Stimulated activated CD8-positive, alpha-beta memory T cell treated with anti-CD3 and anti-CD28 coated beads, Interleukin-15, amount 100 ng/mL, for 48 hours (primary cell): ENCODE measurements at regions not wholly inside any gene's neighbourhood (a gene's known extent, or its start where the extent isn't known, plus 50 kb on each side); places are given as distances from the start of the nearest gene placed in this dataset.
A peak's percentile ranks its signal among the peaks of the same experiment; 100 is the strongest.

Experiments
- DNase-seq, 2 donors: peaks; one replicate each; pipeline ENCODE4 v3.0.0-alpha.2; 2020; ENCODE audit warnings: low read depth in 2 of 2

DNA sequence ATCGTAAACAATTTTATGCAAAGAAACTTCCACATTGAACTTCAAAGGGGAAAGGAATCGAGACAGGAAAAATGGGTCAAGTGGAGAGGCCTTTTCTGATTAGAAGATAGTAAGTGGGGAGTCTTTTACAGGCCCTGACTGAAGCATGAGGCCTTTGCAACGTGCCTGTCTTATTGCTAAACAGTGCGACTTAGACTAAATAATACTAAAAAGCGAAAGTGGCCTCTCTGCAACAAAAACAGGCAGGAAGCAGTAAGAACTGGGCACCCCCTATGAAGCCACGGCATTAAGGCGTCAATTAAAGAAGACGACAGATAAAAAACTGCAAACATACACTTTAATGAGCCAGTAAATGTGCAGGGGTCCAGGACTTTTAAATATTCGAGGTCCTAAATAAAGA is 283.4 kb upstream of the GRIP1 start:
- DNase-seq = no peak

DNA sequence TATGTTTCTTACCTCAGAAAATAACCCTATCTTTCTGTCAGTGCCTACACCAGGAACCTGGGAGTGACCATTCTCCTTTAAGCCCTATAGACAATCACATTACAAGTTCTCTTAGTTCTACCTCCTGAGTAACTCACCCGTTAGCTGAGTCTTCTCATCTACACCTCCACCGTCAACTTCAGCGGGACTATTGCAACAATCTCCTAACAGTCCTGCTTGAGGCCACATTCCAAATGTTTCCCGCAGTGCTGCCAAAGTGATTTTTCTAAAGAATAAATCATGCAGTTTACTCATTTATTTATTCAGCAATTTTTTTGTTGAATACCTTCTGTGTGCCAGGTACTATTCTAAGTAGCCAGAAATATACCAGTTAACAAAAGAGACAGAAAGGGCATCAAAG is 285.0 kb upstream of the GRIP1 start:
- no peak for DNase-seq

DNA sequence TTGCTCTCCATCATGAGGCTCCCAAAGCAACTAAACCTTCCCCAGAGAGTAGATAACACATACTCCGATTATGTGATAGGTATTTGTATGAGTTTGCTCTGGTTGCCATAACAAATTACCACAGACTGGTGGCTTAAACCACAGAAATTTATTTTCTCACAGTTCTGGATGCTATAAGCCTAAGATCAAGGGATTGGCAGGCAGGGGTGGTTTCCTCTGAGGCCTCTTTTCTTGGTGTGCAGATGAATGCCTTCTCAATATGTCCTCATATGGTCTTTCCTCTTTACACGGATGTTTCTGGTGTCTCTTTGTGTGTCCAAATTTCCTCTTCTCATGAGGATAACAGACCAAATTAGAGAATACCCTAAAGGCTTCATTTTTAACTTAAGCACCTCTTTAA is 285.8 kb upstream of the GRIP1 start:
- peak; percentile 20 to 31 for DNase-seq

DNA sequence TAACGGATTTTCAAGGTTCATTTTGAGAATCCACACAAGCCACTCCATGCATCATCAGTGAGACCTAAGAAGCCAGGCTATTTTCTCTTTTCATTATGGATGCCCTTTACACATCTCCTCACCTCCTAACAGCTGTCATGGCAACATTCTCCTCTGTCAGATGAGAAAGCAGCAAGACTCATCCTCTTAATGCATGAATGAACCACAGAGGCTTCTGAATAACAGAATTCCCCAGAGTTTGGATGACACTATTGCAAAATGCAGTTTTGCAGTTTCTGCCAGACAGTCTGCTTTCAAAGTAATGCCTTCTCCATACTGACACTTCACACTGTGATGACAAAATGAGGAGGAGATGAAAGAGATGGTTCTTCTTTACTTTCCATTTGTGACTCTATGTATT is 286.7 kb upstream of the GRIP1 start:
- no peak for DNase-seq

DNA sequence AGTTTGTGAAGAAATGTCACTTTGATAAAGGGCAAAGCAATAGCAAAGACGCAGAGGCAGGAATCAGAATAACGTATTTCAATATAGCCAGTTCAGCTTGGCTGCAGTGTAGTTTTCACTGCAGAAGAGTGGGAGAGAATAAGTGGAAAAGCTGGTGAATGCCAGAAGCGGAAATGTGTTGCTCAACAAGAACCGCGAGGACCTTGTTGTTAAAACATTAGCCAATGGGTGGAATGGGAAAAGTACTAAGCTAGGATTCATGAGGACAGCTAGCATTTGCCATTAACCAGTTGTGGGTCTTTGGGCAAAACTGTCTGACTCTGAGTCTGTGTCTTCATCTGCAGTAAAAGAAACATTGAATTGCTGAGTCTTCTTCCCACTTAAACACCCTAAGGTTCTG is 292.9 kb upstream of the GRIP1 start:
- DNase-seq = no peak

DNA sequence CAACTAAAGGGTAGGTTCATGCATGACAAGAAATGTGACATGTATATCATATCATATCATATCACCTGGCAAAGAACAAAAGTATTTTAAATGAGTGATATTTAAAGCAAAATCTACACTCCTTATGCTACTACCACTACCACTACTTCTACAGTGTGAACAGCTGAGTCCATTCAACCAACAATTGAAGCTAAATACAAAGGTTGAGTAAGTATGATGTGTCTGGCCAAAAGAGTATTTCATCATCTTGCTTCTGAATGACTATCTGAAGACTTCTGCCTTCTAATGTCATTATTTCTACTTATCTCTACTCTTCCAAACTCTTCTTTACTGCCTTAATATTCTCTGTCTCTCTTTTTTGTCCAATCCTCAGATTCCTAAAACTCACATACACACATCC is 292.6 kb upstream of the CAND1 start:
- DNase-seq = no peak

DNA sequence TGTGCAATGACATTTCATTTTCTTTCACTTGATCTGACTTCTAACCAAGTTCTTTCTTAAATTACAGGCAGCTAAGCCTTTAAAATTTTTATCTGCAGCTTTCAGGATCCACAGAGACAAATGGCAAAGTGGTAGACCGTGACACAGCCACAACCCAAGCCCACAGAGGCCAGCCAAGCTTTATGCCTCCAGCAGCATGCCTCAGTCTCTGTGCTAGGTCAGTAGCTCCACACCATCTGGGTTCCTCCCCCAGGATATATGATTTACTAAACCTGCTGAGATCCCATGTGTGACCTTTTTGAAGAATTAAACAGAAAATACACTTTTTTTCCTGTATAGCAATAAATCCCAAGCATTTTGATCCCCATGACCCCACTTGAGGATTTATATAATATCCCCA is 290.4 kb upstream of the CAND1 start:
- DNase-seq = no peak

DNA sequence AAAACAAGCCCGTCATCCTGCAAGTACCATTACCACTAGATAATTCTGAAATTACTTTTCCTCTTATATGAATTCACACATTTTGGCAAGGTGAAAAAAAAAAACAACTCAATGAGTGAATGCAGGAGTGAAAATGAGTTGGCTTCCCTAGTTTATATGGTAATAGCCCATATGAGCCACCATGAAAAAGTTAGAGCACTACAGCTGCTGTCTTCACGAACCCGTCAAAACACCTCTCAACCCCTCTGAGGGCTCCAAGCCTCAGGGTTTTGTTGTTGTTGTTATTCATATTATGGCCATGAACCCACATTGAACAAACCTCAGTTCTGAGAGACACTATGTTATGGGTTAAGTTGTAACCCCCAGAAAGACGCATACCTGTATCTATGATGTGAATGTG is 289.9 kb upstream of the CAND1 start:
- no peak for DNase-seq

DNA sequence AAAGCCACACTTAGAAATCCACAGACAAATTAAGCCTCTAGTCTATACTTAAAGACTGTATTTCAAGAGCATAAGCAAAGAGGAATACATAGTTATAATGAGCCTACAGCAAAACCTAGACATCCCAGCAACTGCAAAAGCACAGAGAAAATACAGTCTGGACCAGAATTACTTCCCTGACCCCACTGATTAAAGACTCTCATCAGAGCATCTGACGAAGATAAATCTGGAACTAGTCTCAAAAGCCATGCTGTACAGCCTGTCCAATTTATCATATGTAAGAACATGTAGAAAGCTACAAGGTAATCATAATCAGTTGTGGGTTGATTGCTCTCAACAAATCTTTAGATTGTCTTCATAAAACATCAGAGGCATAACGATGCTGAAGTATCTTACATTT is 285.1 kb upstream of the CAND1 start:
- no peak for DNase-seq

DNA sequence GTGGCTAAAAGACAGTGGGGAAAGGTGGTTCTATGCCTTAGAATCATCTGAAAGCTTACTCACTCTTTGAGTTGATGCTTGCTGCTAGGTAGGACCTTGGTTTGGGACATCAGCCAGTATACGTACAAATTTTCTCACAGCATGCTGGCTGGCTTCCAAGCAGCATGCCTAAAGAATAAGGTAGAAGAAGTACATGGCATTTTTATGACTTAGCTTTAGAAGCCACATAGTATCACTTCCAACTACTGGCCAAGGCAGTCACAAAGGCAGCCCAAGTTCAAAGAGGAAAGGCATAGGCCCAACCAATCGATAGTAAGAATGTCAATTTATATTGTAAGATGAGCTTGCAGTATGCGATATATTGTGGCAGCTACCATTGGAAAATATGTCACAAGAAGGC is 284.2 kb upstream of the CAND1 start:
- DNase-seq = no peak

DNA sequence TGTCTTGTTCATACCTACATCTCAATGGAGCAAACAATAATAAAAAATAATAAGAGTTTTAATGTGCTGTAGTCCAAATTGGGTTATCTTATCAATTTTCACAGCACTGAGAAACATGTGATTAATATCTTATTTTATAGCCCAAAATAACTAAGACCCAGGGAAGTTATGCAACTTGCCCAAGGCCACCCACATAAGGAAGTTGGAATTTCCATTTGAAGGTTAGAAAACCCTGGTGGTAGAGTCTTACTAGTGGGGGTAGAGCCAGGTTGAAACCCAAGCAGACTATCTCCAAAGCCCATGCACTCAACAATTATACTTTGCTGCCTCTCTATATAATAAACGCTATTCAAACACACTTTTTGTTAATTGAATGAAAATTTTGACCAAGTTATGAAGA is 270.0 kb upstream of the CAND1 start:
- no peak for DNase-seq

DNA sequence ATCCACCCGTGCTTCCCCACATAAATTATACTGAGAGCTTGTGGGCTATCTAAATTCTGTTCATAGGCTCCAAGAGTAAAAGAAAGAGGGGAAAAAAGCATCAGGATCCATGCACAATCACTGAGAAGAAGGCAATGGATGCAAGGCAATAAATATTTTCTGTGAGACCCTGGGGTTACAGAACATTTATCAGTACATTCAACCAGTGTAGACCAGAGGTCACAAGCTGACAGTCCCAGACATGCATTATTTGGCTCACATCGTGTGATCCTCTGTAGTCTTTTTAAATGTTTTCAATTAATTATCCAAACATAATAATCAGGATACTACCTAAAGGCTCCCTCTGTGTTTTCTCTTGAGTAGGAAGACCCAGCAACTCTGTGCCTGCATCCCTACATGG is 267.9 kb upstream of the CAND1 start:
- no peak for DNase-seq

DNA sequence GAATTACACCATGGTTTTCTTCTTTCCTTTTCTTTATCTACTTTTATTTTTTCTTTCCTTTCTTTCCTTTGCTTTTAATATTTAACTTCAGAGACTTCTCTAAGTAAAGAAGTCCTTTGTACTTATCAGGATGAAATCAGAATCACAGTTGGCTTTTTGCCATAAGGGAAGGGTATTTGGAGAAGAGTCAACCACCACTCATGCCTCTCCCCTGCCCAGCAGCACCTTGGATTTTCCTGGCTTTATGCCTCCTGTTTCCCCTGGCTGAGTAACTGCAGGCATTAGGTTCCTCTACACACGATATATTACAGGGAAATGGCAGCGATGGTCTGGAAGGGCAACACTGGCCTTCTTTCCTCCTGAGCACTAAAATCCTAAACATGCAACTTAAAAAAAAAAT is 266.4 kb upstream of the CAND1 start:
- DNase-seq = no peak

DNA sequence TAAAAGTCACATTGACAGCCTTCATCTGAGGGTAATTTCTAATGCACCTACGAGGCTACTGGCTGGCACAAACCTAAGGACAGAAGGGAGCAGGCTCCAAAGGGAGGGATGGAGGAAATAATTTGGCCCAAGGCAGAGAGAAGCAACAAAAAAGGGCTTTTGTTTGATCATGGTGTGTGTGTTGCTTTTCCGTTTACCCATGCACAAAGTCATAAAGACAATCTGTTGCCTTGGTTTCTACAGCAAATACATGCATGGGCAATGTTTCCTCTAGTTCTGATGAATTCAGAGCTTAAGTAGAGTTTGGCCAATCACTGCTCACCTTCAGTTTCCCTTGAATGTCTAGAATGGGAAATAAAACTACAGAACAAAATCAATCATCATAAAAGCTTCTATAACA is 262.5 kb upstream of the CAND1 start:
- DNase-seq = no peak

DNA sequence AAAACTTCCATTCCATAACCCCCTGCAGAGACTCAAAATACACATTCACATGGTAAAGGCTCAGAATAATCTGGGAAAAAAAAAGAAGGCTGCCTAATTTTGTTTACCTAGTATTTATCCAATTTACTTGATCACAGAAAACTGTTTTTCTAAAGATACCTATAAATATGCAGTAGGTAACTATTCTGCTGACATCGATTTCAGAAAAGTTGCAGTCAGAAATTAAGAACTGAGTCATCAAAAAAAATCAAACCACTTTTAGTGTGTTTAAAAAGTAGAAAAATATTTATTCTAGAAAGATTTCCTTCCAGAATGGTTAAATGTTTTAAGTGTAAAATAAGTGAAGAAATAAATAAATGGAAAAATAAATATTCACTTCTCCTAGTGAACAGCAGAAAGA is 254.5 kb upstream of the CAND1 start:
- no peak for DNase-seq

DNA sequence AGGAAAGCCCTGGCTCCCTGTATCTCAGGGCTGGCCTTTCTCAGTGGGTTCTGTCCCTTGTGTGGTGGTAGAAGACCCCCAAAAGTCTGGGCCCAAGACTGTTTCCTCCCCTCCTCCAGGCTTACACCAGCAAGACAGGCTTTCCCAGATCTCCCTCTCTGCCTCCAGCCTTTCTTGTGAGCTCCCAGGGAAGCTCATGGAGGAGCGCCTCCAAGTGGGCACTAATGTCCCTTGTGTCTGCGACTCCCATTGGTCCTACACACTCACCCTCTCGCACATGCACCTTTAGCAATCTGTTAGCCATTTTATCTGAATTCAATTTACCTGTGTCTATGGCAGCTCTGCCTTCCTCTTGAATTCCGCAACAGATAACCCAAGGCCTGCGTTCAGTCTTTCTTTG is 251.1 kb upstream of the CAND1 start:
- no peak for DNase-seq

DNA sequence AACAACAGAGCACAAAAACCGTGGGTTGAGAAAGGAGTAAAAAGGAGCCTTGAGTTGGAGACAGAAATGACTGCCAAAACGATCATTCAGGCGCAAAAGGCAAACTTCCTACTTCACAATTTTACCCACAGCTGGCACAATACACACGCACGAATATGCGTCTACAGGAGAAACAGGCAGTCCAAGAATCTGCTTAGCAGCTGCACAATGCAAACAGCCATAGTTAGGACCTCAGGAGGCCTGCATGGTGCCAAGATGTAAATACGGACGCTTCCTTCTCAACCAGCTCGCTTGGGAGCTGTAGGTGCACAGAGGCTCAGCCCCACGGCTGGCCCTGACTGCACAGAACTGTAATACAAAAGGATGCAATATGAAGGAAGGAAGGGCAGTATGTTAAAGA is 250.1 kb upstream of the CAND1 start:
- no peak for DNase-seq

DNA sequence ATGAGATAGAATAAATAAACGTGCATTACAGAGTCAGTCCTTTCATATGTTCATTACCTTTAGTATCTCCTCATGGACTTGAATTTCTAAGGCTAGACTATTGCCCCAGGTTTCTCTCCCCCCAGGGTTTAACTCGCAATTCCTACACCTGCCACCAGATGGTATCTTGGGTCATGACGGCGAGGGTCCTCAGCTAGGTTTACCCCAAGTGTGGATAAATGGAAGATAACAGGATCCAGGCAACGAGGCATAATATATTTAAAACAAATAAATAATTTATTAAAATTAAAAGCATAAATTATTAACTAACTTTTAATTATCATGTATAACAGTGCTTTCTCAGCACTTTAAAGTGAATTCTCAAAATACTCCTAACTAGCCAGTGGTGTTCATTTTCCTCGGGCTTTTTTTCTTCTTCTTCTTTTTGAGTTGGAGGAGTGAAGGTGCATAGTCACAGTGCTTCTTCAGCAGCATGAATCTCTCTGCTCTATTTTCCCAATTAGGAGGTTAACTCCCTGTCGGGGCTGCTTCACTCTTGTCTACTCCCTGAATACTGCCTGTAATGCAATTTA is 243.5 kb upstream of the CAND1 start:
- DNase-seq = peak; percentile 9 to 10

DNA sequence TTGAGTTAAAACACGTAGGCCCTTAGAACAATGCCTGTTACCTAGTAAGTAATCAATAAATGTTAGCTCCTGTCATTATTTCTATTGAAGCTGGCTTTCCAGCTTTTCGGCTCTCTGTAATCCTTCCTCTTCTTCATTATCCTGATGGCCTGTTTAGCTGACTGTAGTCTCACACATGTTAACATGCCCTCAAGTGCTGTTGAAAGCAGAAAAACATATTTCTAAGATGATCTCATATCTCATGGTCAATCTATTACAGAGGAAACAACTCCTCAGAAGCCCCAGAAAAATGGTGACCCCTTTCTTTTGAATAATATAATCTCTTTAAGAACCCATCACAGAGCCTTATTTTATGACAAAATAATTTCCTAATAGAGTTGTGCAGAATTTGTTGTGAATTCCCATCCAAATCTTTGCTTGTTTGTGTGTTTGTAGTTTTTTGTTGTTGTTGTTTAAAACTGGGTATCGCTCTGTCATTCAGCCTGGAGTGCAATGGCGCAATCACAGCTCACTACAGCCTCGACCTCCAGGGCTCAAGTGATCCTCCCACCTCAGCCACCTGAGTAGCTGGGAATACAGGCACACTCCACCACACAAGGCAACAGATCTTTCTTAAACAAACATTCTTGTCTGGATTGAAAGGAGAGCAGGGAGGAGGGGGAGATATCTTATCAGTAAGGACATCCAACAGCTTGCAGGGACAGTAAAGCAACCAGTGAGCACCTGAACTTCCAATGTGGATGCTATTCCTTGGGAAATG is 242.5 kb upstream of the CAND1 start:
- DNase-seq = no peak

DNA sequence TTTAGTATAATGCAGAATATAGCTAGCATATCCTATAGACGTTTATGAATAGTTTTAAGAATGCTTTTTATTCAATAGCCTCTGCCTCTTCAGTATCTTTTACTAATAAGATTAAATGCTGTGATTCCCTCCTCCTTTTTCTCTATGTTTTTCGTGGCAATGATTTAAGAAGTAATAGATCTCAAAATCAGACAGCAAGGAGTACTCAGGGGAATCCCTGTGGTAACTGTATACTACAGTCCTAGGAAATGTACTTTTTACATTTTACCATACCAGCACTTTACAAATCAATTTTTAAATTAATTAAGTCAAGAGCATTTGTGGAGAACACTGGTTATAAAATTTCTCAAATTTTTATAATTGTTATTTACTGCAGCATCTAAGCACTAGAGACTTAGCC is 240.6 kb upstream of the CAND1 start:
- DNase-seq = no peak

DNA sequence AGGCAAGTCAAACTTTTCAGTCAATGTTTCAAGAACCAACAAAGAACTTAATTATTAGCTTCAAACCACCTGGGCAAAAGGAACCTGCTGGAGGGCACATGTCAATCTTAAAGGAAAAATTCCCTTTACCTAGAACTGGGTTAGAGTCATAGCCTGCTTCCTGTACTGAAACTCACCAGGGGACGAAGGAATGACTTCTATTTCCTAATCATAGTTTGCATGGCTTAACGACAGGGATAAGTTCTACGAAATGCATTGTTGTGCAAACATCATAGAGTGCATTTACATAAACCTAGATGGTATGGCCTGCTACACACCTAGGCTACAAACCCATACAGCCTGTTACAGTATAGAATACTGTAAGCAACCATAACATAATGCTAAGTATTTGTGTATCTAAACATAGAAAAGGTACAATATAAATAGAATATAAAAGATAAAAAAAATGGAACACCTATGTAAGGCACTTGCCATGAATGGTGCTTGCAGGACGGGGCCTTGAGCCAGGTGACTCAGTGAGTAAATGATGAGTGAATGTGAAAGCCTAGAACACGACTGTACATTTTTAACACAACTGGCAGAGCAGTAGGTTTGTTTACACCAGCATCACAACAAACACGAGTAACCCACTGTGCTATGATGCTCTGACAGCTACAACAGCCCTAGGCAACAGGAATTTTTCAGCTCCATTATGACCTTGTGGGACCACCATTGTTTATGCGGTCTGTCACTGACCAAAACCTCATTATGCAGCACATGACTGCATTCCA is 234.9 kb upstream of the CAND1 start:
- no peak for DNase-seq

DNA sequence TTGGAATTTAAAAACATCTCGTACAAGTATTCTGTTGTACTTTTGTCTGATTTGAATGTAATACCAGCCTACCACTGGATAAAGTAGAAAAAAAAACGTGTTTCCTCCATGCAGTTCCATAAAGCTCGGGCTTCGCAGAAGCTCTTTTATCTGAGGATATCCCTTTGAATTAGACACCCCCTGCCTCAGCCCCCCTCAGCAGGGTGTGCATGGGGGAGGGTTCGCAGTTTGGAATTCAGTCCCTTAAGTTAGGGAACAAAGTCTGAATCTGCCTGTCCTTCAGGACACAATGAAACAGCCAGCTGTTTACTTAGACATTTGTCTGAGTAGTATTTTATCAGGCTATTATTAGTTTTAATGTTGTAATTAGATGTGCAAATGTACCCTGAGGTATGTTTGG is 234.0 kb upstream of the CAND1 start:
- DNase-seq = no peak

DNA sequence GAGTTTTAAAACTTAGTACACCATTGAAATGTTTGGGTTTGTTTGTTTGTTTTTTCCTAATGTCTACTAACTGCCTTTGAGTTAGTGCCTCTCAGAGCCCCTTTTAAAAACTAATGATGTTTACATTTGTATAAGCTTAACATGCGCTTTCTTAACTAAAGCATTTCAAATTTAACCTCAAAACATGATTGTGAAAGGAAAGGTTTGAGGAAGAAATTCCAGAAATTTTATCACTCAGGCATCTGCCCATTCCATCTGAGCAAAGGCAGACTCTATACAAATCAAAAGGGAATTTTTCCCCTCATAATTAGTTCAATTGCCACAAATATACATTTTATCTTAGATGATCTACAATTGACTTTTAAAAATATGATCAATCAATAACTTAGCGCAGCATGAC is 230.7 kb upstream of the CAND1 start:
- DNase-seq = no peak
